Gastroesophageal sphincter (tissue), 4 donors: ENCODE measurements at regions not wholly inside any gene's neighbourhood (a gene's known extent, or its start where the extent isn't known, plus 50 kb on each side); places are given as distances from the start of the nearest gene placed in this dataset.

Source experiments
- ATAC-seq: fragments of 150-250 bp; one replicate; pipeline ENCODE4 v1.9.1; 2016; ENCODE audit warnings: mild to moderate bottlenecking, moderate library complexity
- H3K27ac ChIP-seq, 4 donors: fragments of 200-600 bp; sonication (generic) in 3 of 4; 1 replicate in 3 of 4; 2 replicates in 1 of 4; pipeline ENCODE4 v1.5.1; 2016 to 2019
- H3K27me3 ChIP-seq: fragments of 200-600 bp; sonication (generic); one replicate; pipeline ENCODE4 v1.5.1; 2019
- H3K36me3 ChIP-seq, 2 donors: fragments of 200-600 bp; sonication (generic); one replicate each; pipeline ENCODE4 v1.5.1; 2019; ENCODE audit warnings: control low read depth in 1 of 2
- H3K4me1 ChIP-seq, 3 donors: fragments of 200-600 bp; sonication (generic); 1 replicate in 2 of 3; 2 replicates in 1 of 3; pipeline ENCODE4 v1.5.1; 2016 to 2019; ENCODE audit warnings: control low read depth in 2 of 3
- H3K4me3 ChIP-seq, 2 donors: fragments of 200-600 bp; sonication (generic); one replicate each; pipeline ENCODE4 v1.5.1; 2019; ENCODE audit warnings: mild to moderate bottlenecking in 1 of 2, moderate library complexity in 1 of 2
- H3K9me3 ChIP-seq, 3 donors: fragments of 200-600 bp; sonication (generic); one replicate each; pipeline ENCODE4 v1.5.1; 2017 to 2019; ENCODE audit warnings: control low read depth in 2 of 3
- EP300 ChIP-seq: sonication (generic); formaldehyde crosslinking; IDR thresholded peaks from one replicate; pipeline ENCODE4 v1.6.1; 2017; ENCODE audit warnings: antibody characterized with exemption, mild to moderate bottlenecking
- POLR2A ChIP-seq, 2 donors: fragments of 450-650 bp; IDR thresholded peaks; one replicate each; pipeline ENCODE4 v1.6.1; 2017; ENCODE audit warnings: antibody characterized with exemption in 2 of 2, mild to moderate bottlenecking in 2 of 2, moderate library complexity in 1 of 2
- POLR2AphosphoS5 ChIP-seq: sonication (generic); formaldehyde crosslinking; IDR thresholded peaks from one replicate; pipeline ENCODE4 v1.6.1; 2017; ENCODE audit warnings: antibody characterized with exemption
- WGBS, 2 donors: methylation state at CpG; one replicate each; pipeline ENCODE4 v1.1.5; 2018; ENCODE audit warnings: low coverage in 1 of 2; 5-methylcytosine and 5-hydroxymethylcytosine counted together
- TF ChIP-seq, protein P1 (sequence below), 4 experiments: fragments of 200-600 bp in 2 of 4; fragments of 450-650 bp in 2 of 4; sonication (generic) in 1 of 4; IDR thresholded peaks; one replicate each; pipeline ENCODE4 v1.5.1; 2017 to 2019; ENCODE audit warnings: antibody characterized with exemption in 4 of 4, mild to moderate bottlenecking in 2 of 4, moderate library complexity in 2 of 4

DNA sequence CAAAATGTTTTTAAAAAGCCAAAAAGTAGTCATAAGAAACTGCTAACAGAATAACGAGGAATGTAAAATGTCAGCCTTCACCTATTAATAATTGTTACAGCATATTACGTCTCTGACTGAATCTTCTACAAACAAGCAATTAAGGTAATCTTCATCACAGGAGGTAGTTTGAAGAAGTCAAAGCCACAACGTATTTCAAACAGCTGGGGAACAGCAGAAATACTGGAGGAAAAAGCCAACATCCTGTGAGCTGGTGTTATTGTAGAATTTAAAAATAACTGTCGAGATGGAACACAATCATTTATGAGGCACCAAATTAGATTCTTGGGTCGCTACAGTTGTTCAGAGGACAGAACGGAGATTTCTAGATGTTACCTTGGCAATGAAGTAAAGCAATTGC, 450.5 kb downstream of the AGTPBP1 start:
- Histone ChIP-seq H3K4me3 (no peak overlapping the region), H3K27me3 (peaks cover 9% of the 10 kb centered on the region), H3K27ac (no peak overlapping the region), H3K36me3 (no peaks in the 10 kb centered on the region), H3K4me1 (no peaks in the 10 kb centered on the region), H3K9me3 (no peaks in the 10 kb centered on the region)
- TF ChIP-seq EP300, result no peak
- TF ChIP-seq, protein P1, sequence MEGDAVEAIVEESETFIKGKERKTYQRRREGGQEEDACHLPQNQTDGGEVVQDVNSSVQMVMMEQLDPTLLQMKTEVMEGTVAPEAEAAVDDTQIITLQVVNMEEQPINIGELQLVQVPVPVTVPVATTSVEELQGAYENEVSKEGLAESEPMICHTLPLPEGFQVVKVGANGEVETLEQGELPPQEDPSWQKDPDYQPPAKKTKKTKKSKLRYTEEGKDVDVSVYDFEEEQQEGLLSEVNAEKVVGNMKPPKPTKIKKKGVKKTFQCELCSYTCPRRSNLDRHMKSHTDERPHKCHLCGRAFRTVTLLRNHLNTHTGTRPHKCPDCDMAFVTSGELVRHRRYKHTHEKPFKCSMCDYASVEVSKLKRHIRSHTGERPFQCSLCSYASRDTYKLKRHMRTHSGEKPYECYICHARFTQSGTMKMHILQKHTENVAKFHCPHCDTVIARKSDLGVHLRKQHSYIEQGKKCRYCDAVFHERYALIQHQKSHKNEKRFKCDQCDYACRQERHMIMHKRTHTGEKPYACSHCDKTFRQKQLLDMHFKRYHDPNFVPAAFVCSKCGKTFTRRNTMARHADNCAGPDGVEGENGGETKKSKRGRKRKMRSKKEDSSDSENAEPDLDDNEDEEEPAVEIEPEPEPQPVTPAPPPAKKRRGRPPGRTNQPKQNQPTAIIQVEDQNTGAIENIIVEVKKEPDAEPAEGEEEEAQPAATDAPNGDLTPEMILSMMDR (IDR thresholded peaks at IDR 0.05), result no peak
- TF ChIP-seq POLR2AphosphoS5, result no peak
- no peak for TF ChIP-seq POLR2A (IDR thresholded peaks at IDR 0.05)
- no peak for ATAC-seq
- WGBS, 2 donors, result 10 to 48% methylated on average over 6 of the region's 6 CpGs

DNA sequence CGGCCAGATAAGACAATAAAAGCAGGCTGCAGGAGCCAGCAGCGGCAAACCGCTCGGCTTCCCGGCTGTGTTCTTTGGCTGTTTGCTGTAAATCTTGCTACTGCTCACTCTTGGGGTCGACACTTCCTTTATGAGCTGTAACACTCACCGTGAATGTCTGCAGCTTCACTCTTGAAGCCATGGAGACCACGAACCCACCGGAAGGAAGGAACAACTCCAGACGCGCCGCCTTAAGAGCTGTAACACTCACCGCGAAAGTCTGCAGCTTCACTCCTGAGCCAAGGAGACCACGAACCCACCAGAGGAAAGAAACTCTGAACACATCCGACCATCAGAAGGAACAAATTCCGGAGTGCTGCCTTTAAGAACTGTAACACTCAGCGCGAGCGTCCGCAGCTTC, 451.7 kb downstream of the AGTPBP1 start:
- H3K27me3 ChIP-seq, result peaks cover 9% of the 10 kb centered on the region
- H3K4me1 ChIP-seq, result no peaks in the 10 kb centered on the region
- ATAC-seq, result no peak
- no peaks in the 10 kb centered on the region for H3K36me3 ChIP-seq
- H3K9me3 ChIP-seq, result no peaks in the 10 kb centered on the region
- no peak overlapping the region for H3K4me3 ChIP-seq
- no peak for TF ChIP-seq EP300
- TF ChIP-seq, protein P1 (IDR thresholded peaks at IDR 0.05), result no peak
- no peak for TF ChIP-seq POLR2AphosphoS5
- TF ChIP-seq POLR2A (IDR thresholded peaks at IDR 0.05), result no peak
- no peak overlapping the region for H3K27ac ChIP-seq
- WGBS, 2 donors, result 73 to 90% methylated on average over 4 to 14 of the region's 21 CpGs

DNA sequence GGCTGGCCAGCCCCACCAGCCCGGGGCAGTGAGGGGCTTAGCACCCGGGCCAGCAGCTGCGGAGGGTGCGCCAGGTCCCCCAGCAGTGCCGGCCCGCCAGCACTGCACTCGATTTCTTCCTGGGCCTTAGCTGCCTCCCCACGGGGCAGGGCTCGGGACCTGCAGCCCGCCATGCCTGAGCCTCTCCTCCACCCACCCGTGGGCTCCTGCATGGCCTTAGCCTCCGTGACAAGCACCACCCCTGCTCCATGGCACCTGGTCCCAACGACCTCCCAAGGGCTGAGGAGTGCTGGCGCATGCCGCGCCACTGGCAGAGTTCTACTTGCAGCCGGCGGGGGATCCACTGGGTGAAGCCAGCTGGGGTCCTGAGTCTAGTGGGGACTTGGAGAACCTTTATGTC, 452.6 kb downstream of the AGTPBP1 start:
- Histone ChIP-seq H3K36me3 (no peaks in the 10 kb centered on the region), H3K27ac (no peak overlapping the region), H3K27me3 (peaks cover 9% of the 10 kb centered on the region), H3K9me3 (no peaks in the 10 kb centered on the region), H3K4me3 (no peak overlapping the region), H3K4me1 (no peaks in the 10 kb centered on the region)
- WGBS, 2 donors, result 100% methylated on average over 4 of the region's 18 CpGs; no CpG with 5 or more reads in 1 of the 2 donors
- no peak for ATAC-seq
- no peak for TF ChIP-seq POLR2A (IDR thresholded peaks at IDR 0.05)
- TF ChIP-seq, protein P1 (IDR thresholded peaks at IDR 0.05), result no peak
- no peak for TF ChIP-seq POLR2AphosphoS5
- TF ChIP-seq EP300, result no peak

DNA sequence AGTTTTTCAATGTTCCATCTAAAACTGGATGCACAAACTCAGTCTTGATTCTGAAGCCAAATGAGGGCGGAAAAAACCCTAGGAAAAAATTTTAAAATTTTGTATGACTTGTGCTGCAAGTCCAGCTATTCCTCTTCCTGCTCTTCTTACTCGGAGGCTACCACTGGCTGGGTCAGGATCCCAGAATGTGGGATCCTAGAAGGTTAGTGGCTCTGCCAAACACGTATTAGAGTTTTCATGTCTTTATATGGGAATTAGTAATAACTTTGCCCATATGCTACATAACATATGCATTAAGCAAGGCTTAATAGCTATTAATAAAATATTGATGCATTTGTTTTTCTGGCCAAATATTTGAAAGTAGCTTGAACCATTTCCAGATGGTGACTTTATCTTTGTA, 458.3 kb downstream of the AGTPBP1 start:
- TF ChIP-seq EP300 (no peak), POLR2A (IDR thresholded peaks at IDR 0.05) (no peak)
- TF ChIP-seq, protein P1 (IDR thresholded peaks at IDR 0.05), result no peak
- no peak overlapping the region for H3K27ac ChIP-seq
- peaks cover 10% of the 10 kb centered on the region for H3K27me3 ChIP-seq
- H3K36me3 ChIP-seq, result no peaks in the 10 kb centered on the region
- no peaks in the 10 kb centered on the region for H3K4me1 ChIP-seq
- no peak overlapping the region for H3K4me3 ChIP-seq
- no peak for ATAC-seq
- H3K9me3 ChIP-seq, result no peaks in the 10 kb centered on the region
- WGBS, 2 donors, result 72 to 75% methylated on average over 3 of the region's 3 CpGs

DNA sequence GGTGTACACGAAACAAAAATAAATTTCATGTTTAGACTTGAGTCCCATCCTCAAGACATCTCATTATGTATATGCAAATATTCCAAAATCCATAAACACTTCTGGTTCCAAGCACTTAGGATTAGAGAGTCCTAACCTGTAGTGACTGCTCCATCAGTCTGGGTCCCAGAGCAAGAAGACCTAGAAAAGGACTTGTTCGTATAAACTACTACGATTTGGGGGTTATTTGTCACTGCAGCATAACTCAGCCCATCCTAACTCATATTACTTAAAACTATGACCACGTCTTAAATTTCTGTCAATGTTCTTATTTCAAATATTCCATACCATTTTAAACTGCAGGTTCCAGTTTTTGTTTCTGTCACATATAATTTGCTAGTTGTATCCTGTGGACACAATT, 463.0 kb downstream of the AGTPBP1 start:
- no peak for ATAC-seq
- no peak for TF ChIP-seq POLR2A (IDR thresholded peaks at IDR 0.05)
- TF ChIP-seq, protein P1 (IDR thresholded peaks at IDR 0.05), result no peak
- TF ChIP-seq EP300, result no peak
- TF ChIP-seq POLR2AphosphoS5, result no peak
- WGBS, 2 donors, result 69 to 77% methylated on average over 4 of the region's 4 CpGs
- H3K9me3 ChIP-seq, result no peaks in the 10 kb centered on the region
- no peaks in the 10 kb centered on the region for H3K36me3 ChIP-seq
- no peak overlapping the region for H3K4me3 ChIP-seq
- no peaks in the 10 kb centered on the region for H3K4me1 ChIP-seq
- no peak overlapping the region for H3K27ac ChIP-seq
- H3K27me3 ChIP-seq, result peaks cover 7% of the 10 kb centered on the region
